ENCODE measurements at regions not wholly inside any gene's neighbourhood (a gene's known extent, or its start where the extent isn't known, plus 50 kb on each side); places are given as distances from the start of the nearest gene placed in this dataset.

- no peak overlapping the region for H3K4me2 ChIP-seq
- TF ChIP-seq BCL3 (IDR thresholded peaks at IDR 0.05) = no peak
- no peak for TF ChIP-seq RNF2 (IDR thresholded peaks at IDR 0.05; ENCODE audit: borderline replicate concordance, low read depth)
- TF ChIP-seq HEYL (CRISPR knock-in tag; IDR thresholded peaks at IDR 0.05) = no peak
- no peak for TF ChIP-seq MAFK (IDR thresholded peaks at IDR 0.05; ENCODE audit: partially characterized antibody)
- TF ChIP-seq POLR2AphosphoS2 (conservative IDR thresholded peaks at IDR 0.05; ENCODE audit: low read length) = no peak
- TF ChIP-seq PBX3 (IDR thresholded peaks at IDR 0.05) = no peak
- TF ChIP-seq PHF8 (IDR thresholded peaks at IDR 0.05; ENCODE audit: borderline replicate concordance, low read depth) = no peak
- no peak overlapping the region for H3K27ac ChIP-seq
- DNase-seq (ENCODE audit: low read depth in 1 of 2, low spot score in 1 of 2) (no peak), FAIRE-seq (no peak), ATAC-seq (no peak)
- no peak overlapping the region for H3K4me3 ChIP-seq
- POLR2A ChIA-PET = no interaction called here
- no peaks in the 10 kb centered on the region for H3K4me1 ChIP-seq
- CTCF ChIA-PET = no interaction called here
- no peaks in the 10 kb centered on the region for H3K9me3 ChIP-seq
Measured at GRCh38 chr3:89908711-89909213, 801.3 kb downstream of the EPHA3 start.

GRCh38 chr3:89912031-89912430 is 804.6 kb downstream of the EPHA3 start:
- ATAC-seq (no peak), DNase-seq (ENCODE audit: low read depth in 1 of 2, low spot score in 1 of 2) (no peak), FAIRE-seq (no peak)
- ChIA-PET POLR2A (no interaction called here), CTCF (no interaction called here)
- Histone ChIP-seq H3K4me1 (no peaks in the 10 kb centered on the region), H3K9me3 (no peaks in the 10 kb centered on the region; the same call in 2 of the 3 replicates), H3K27ac (no peak overlapping the region), H3K4me2 (no peak overlapping the region), H3K4me3 (no peak overlapping the region)
- 5% methylated on average over 6 of the region's 6 CpGs for WGBS (ENCODE audit: missing lambda C conversion rate)
- TF ChIP-seq CTCF (IDR thresholded peaks at IDR 0.05) (no peak), MAX (IDR thresholded peaks at IDR 0.05) (no peak), TFCP2L1 (CRISPR knock-in tag; IDR thresholded peaks at IDR 0.05) (no peak)

GRCh38 chr3:89923921-89924610 is 816.6 kb downstream of the EPHA3 start:
- ATAC-seq = no peak
- FAIRE-seq = no peak
- H3K4me2 ChIP-seq = no peak overlapping the region
- no peak for DNase-seq (ENCODE audit: low read depth in 1 of 2, low spot score in 1 of 2)
- POLR2A ChIA-PET = no interaction called here
- CTCF ChIA-PET = no interaction called here
- H3K4me1 ChIP-seq = no peaks in the 10 kb centered on the region
- no peak overlapping the region for H3K27ac ChIP-seq
- 1% methylated on average over 2 of the region's 2 CpGs for WGBS (ENCODE audit: missing lambda C conversion rate)
- H3K4me3 ChIP-seq = no peak overlapping the region
- no peaks in the 10 kb centered on the region for H3K9me3 ChIP-seq
- TF ChIP-seq CTCF (IDR thresholded peaks at IDR 0.05) (no peak), TP53 (CRISPR knock-in tag; IDR thresholded peaks at IDR 0.05) (no peak), ZSCAN20 (CRISPR knock-in tag; IDR thresholded peaks at IDR 0.05) (no peak), HOXB5 (CRISPR knock-in tag; IDR thresholded peaks at IDR 0.05) (no peak), CHD2 (IDR thresholded peaks at IDR 0.05; ENCODE audit: low read length, partially characterized antibody) (no peak), ELK1 (IDR thresholded peaks at IDR 0.05; ENCODE audit: low read depth, low read length) (no peak)
